Retinal pigment epithelial cell (primary cell): ENCODE measurements at regions not wholly inside any gene's neighbourhood (a gene's known extent, or its start where the extent isn't known, plus 50 kb on each side); places are given as distances from the start of the nearest gene placed in this dataset.

Source experiments
- DNase-seq: peaks from one replicate; pipeline ENCODE4 v3.0.0-alpha.2; 2010; ENCODE audit warnings: low read depth
- H3K4me3 ChIP-seq: 2 replicates; pipeline ENCODE4 v1.5.1; 2011; ENCODE audit warnings: mild to moderate bottlenecking, low read length, control low read depth, moderate library complexity
- CTCF ChIP-seq: conservative IDR thresholded peaks from 2 replicates; pipeline ENCODE4 v1.5.1; 2011; ENCODE audit warnings: low read depth, low read length, control low read depth, inconsistent platforms

- no peak overlapping the region for H3K4me3 ChIP-seq
- DNase-seq, result no peak
- no peak for TF ChIP-seq CTCF
These were observed 1022.3 kb upstream of the CNTNAP5 start for GRCh38 chr2:123002660-123003248.

GRCh38 chr2:123015186-123015585 is 1009.9 kb upstream of the CNTNAP5 start:
- no peak for DNase-seq
- TF ChIP-seq CTCF, result no peak
- H3K4me3 ChIP-seq, result no peak overlapping the region

GRCh38 chr2:123035541-123035940 is 989.5 kb upstream of the CNTNAP5 start:
- no peak overlapping the region for H3K4me3 ChIP-seq
- TF ChIP-seq CTCF, result no peak
- DNase-seq, result no peak

- DNase-seq, result no peak
- no peak for TF ChIP-seq CTCF
- H3K4me3 ChIP-seq, result no peak overlapping the region
These were observed 988.8 kb upstream of the CNTNAP5 start for GRCh38 chr2:123036300-123036699.

GRCh38 chr2:123040506-123040905 is 984.6 kb upstream of the CNTNAP5 start:
- no peak for DNase-seq
- H3K4me3 ChIP-seq, result no peak overlapping the region
- no peak for TF ChIP-seq CTCF

- no peak for TF ChIP-seq CTCF
- H3K4me3 ChIP-seq, result no peak overlapping the region
- no peak for DNase-seq
These were observed 981.6 kb upstream of the CNTNAP5 start for GRCh38 chr2:123043458-123043857.

- no peak for TF ChIP-seq CTCF
- DNase-seq, result no peak
- no peak overlapping the region for H3K4me3 ChIP-seq
These were observed 979.4 kb upstream of the CNTNAP5 start for GRCh38 chr2:123045713-123046112.
